GM21360 (cell line): ENCODE measurements at regions not wholly inside any gene's neighbourhood (a gene's known extent, or its start where the extent isn't known, plus 50 kb on each side); places are given as distances from the start of the nearest gene placed in this dataset.

ENCODE experiments used
- ATAC-seq: cut with Tn5 transposase; IDR thresholded peaks from one replicate; pipeline ENCODE4 v1.9.1; 2021; ENCODE audit warnings: mild to moderate bottlenecking, moderate library complexity; ENCODE audit not compliant: unreplicated experiment

- no peak for ATAC-seq
Observed at GRCh38 chr2:167544602-167545001, 656.3 kb downstream of the XIRP2 start.

GRCh38 chr2:167543721-167544120, 655.4 kb downstream of the XIRP2 start:
- no peak for ATAC-seq

GRCh38 chr2:167537743-167538142, 649.5 kb downstream of the XIRP2 start:
- no peak for ATAC-seq

GRCh38 chr2:167534443-167534842, 646.2 kb downstream of the XIRP2 start:
- ATAC-seq: no peak

- ATAC-seq: no peak
Observed at GRCh38 chr2:167524786-167525185, 636.5 kb downstream of the XIRP2 start.

- no peak for ATAC-seq
Observed at GRCh38 chr2:167510071-167510759, 621.9 kb downstream of the XIRP2 start.

- no peak for ATAC-seq
Observed at GRCh38 chr2:167509586-167509985, 621.3 kb downstream of the XIRP2 start.

- no peak for ATAC-seq
Observed at GRCh38 chr2:167508709-167509108, 620.4 kb downstream of the XIRP2 start.

- ATAC-seq: no peak
Observed at GRCh38 chr2:167506395-167506794, 618.1 kb downstream of the XIRP2 start.

- no peak for ATAC-seq
Observed at GRCh38 chr2:167504695-167505094, 616.4 kb downstream of the XIRP2 start.

- ATAC-seq: no peak
Observed at GRCh38 chr2:167504061-167504460, 615.8 kb downstream of the XIRP2 start.

- ATAC-seq: no peak
Observed at GRCh38 chr2:167501618-167502017, 613.3 kb downstream of the XIRP2 start.

GRCh38 chr2:167493862-167494261, 605.6 kb downstream of the XIRP2 start:
- no peak for ATAC-seq

- no peak for ATAC-seq
Observed at GRCh38 chr2:167492486-167492885, 604.2 kb downstream of the XIRP2 start.

GRCh38 chr2:167491788-167492187, 603.5 kb downstream of the XIRP2 start:
- ATAC-seq: no peak

GRCh38 chr2:167490455-167490854, 602.2 kb downstream of the XIRP2 start:
- ATAC-seq: no peak

GRCh38 chr2:167489325-167489724, 601.0 kb downstream of the XIRP2 start:
- no peak for ATAC-seq

GRCh38 chr2:167487728-167488127, 599.4 kb downstream of the XIRP2 start:
- no peak for ATAC-seq

GRCh38 chr2:167484875-167485274, 596.6 kb downstream of the XIRP2 start:
- ATAC-seq: no peak

- no peak for ATAC-seq
Observed at GRCh38 chr2:167480986-167481309, 592.7 kb downstream of the XIRP2 start.

GRCh38 chr2:167480232-167480985, 592.1 kb downstream of the XIRP2 start:
- ATAC-seq: no peak

- no peak for ATAC-seq
Observed at GRCh38 chr2:167478196-167478595, 589.9 kb downstream of the XIRP2 start.

GRCh38 chr2:167475791-167476190, 587.5 kb downstream of the XIRP2 start:
- no peak for ATAC-seq
